CD4-positive, alpha-beta T cell (primary cell): ENCODE measurements at regions not wholly inside any gene's neighbourhood (a gene's known extent, or its start where the extent isn't known, plus 50 kb on each side); places are given as distances from the start of the nearest gene placed in this dataset.

Source experiments
- ATAC-seq: fragments of 200-7000 bp; cut with Tn5 transposase; one replicate; pipeline ENCODE4 v1.10.0; 2022; ENCODE audit warnings: mild to moderate bottlenecking; ENCODE audit not compliant: poor library complexity
- CTCF ChIA-PET: fragments of 350-600 bp; sonication (Branson Sonifier 250); formaldehyde crosslinking; loops from one replicate; lab custom pipeline; 2021; ENCODE audit warnings: antibody characterized with exemption, inconsistent platforms; lab: Charles Lee
- POLR2A ChIA-PET: fragments of 350-600 bp; sonication (Branson Sonifier 250); formaldehyde crosslinking; loops from one replicate; lab custom pipeline; 2021; ENCODE audit warnings: antibody characterized with exemption, inconsistent platforms; lab: Charles Lee
- DNase-seq, 14 experiments: peaks; one replicate each; pipeline ENCODE4 v3.0.0-alpha.2; 2013 to 2020; ENCODE audit warnings: mixed read lengths in 2 of 14
- H3K27ac ChIP-seq, 2 donors: one replicate each; pipeline versions ENCODE4 v1.5.1 to v1.7.0; 2013; ENCODE audit warnings: low read length in 2 of 2, low read depth in 1 of 2, mild to moderate bottlenecking in 1 of 2
- H3K27me3 ChIP-seq, 2 experiments: 1 replicate in 1 of 2; 2 replicates in 1 of 2; pipeline versions ENCODE4 v1.6.1 to v1.7.0; 2013; ENCODE audit warnings: low read length in 2 of 2, control low read depth in 1 of 2, mild to moderate bottlenecking in 1 of 2, moderate library complexity in 1 of 2; ENCODE audit not compliant: insufficient read depth in 2 of 2, control insufficient read depth in 1 of 2
- H3K36me3 ChIP-seq: one replicate; pipeline ENCODE4 v1.6.1; 2013; ENCODE audit warnings: low read length, control low read depth; ENCODE audit not compliant: insufficient read depth
- H3K4me1 ChIP-seq: one replicate; pipeline ENCODE4 v1.6.1; 2013; ENCODE audit warnings: low read length, control low read depth; ENCODE audit not compliant: insufficient read depth
- H3K4me3 ChIP-seq: one replicate; pipeline ENCODE4 v1.5.1; 2013; ENCODE audit warnings: mild to moderate bottlenecking, low read length, moderate library complexity
- H3K9me3 ChIP-seq, 2 experiments: 1 replicate in 1 of 2; 2 replicates in 1 of 2; pipeline versions ENCODE4 v1.6.1 to v1.7.0; 2013; ENCODE audit warnings: low read length in 2 of 2, mild to moderate bottlenecking in 2 of 2, control low read depth in 1 of 2, moderate library complexity in 1 of 2; ENCODE audit not compliant: control insufficient read depth in 1 of 2, insufficient read depth in 1 of 2
- H3K27ac Mint-ChIP-seq: one replicate; pipeline ENCODE4 v1.8.0; 2020; ENCODE audit warnings: mixed read lengths
- H3K27me3 Mint-ChIP-seq: one replicate; pipeline ENCODE4 v1.8.0; 2021; ENCODE audit warnings: mixed read lengths
- H3K36me3 Mint-ChIP-seq: one replicate; pipeline ENCODE4 v1.8.0; 2021; ENCODE audit warnings: low read depth, mixed read lengths
- H3K4me1 Mint-ChIP-seq: one replicate; pipeline ENCODE4 v1.8.0; 2021; ENCODE audit warnings: low read depth, mixed read lengths
- H3K4me3 Mint-ChIP-seq: one replicate; pipeline ENCODE4 v1.8.0; 2020; ENCODE audit warnings: mild to moderate bottlenecking, mixed read lengths
- H3K9me3 Mint-ChIP-seq: one replicate; pipeline ENCODE4 v1.8.0; 2020; ENCODE audit warnings: mixed read lengths
- CTCF ChIP-seq: fragments of 200-600 bp; IDR thresholded peaks from one replicate; pipeline ENCODE4 v1.8.0; 2022; ENCODE audit warnings: antibody characterized with exemption, mild to moderate bottlenecking
- intact Hi-C, 2 experiments: fragments of 100-400 bp; cut with DNase I in 1 of 2; cut with micrococcal nuclease in 1 of 2; formaldehyde crosslinking; loops; one replicate each; pipeline versions ENCODE4 v1.15.1 to v1.9.0; 2023 to 2025; cut with DNase I, micrococcal nuclease

GRCh38 chr7:115749924-115750323 is 280.6 kb downstream of the TFEC start:
- Mint-ChIP-seq H3K36me3 (no peaks in the 10 kb centered on the region), H3K9me3 (no peaks in the 10 kb centered on the region), H3K27ac (no peak overlapping the region), H3K4me3 (no peak overlapping the region), H3K27me3 (no peaks in the 10 kb centered on the region), H3K4me1 (no peaks in the 10 kb centered on the region)
- Histone ChIP-seq H3K4me1 (no peaks in the 10 kb centered on the region), H3K27me3 (no peaks in the 10 kb centered on the region), H3K36me3 (no peaks in the 10 kb centered on the region), H3K4me3 (no peak overlapping the region), H3K27ac (no peak overlapping the region), H3K9me3 (no peaks in the 10 kb centered on the region)
- ATAC-seq (no peak), DNase-seq (no peak)
- intact Hi-C loops: no loop called here
- ChIA-PET CTCF (interaction anchor here (0.7 kb wide), 1 partner anchor 1541 kb away, joined by 3 read pairs; no protein-coding TSS in a partner anchor), POLR2A (no interaction called here)
- no peak for TF ChIP-seq CTCF

- no peak overlapping the region for H3K27ac ChIP-seq
- Mint-ChIP-seq H3K4me3 (no peak overlapping the region), H3K4me1 (no peaks in the 10 kb centered on the region), H3K9me3 (no peaks in the 10 kb centered on the region), H3K36me3 (no peaks in the 10 kb centered on the region), H3K27me3 (no peaks in the 10 kb centered on the region), H3K27ac (no peak overlapping the region)
- H3K27me3 ChIP-seq: no peaks in the 10 kb centered on the region
- DNase-seq: peak in 3 of 14 experiments; percentile 13 to 26 (median 22)
- ATAC-seq: no peak
- no peak overlapping the region for H3K4me3 ChIP-seq
- H3K9me3 ChIP-seq: no peaks in the 10 kb centered on the region
- no peak for TF ChIP-seq CTCF
- ChIA-PET POLR2A (no interaction called here), CTCF (no interaction called here)
- intact Hi-C loops: no loop called here
- H3K4me1 ChIP-seq: no peaks in the 10 kb centered on the region
- no peaks in the 10 kb centered on the region for H3K36me3 ChIP-seq
Observed at GRCh38 chr7:115748123-115748738, 282.3 kb downstream of the TFEC start.

GRCh38 chr7:115747174-115747573 is 283.4 kb downstream of the TFEC start:
- no peak overlapping the region for H3K27ac Mint-ChIP-seq
- no peaks in the 10 kb centered on the region for H3K9me3 Mint-ChIP-seq
- CTCF ChIA-PET: no interaction called here
- Histone ChIP-seq H3K27ac (no peak overlapping the region), H3K9me3 (no peaks in the 10 kb centered on the region), H3K27me3 (no peaks in the 10 kb centered on the region), H3K4me3 (no peak overlapping the region), H3K4me1 (no peaks in the 10 kb centered on the region), H3K36me3 (no peaks in the 10 kb centered on the region)
- no peak overlapping the region for H3K4me3 Mint-ChIP-seq
- no peak for ATAC-seq
- H3K4me1 Mint-ChIP-seq: no peaks in the 10 kb centered on the region
- no peak for DNase-seq
- H3K36me3 Mint-ChIP-seq: no peaks in the 10 kb centered on the region
- intact Hi-C loops: no loop called here
- H3K27me3 Mint-ChIP-seq: no peaks in the 10 kb centered on the region
- POLR2A ChIA-PET: no interaction called here
- TF ChIP-seq CTCF: no peak
